GM12865 (cell line): ENCODE measurements at regions not wholly inside any gene's neighbourhood (a gene's known extent, or its start where the extent isn't known, plus 50 kb on each side); places are given as distances from the start of the nearest gene placed in this dataset.

Experiments used
- DNase-seq: peaks from one replicate; pipeline ENCODE4 v3.0.0; 2010; ENCODE audit warnings: low read depth
- H3K4me3 ChIP-seq: 2 replicates; pipeline ENCODE4 v1.5.1; 2011; ENCODE audit warnings: mild to moderate bottlenecking, low read depth, low read length, control low read depth
- CTCF ChIP-seq: IDR thresholded peaks from 2 replicates; pipeline ENCODE4 v1.5.1; 2011; ENCODE audit warnings: low read length, control low read depth, low read depth, inconsistent platforms; ENCODE audit not compliant: insufficient read depth; ENCODE audit errors: missing control alignments

DNA sequence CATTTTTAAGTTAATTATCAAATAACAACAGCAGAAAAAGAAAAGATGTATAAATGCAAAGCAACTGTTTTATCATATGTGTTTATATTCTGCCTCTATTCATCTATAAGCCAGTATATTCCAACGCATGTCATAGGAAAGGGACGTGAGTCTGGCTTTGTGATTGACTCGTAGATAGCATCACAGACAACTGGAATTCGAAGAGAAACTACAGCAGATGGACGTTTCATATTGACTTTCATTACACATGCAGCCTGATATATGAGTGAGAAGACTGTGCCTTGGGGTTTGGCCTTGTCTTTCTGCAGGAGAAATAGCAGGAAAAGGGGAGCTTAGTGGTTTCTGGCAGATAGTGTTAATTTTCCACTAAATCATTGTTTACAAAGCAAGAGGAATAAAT lies 1111.9 kb downstream of the MAT2B start:
- no peak overlapping the region for H3K4me3 ChIP-seq
- no peak for DNase-seq
- no peak for TF ChIP-seq CTCF

- no peak for TF ChIP-seq CTCF
- H3K4me3 ChIP-seq, result no peak overlapping the region
- no peak for DNase-seq
These were observed 1121.6 kb downstream of the MAT2B start for GRCh38 chr5:164627021-164627420.

DNA sequence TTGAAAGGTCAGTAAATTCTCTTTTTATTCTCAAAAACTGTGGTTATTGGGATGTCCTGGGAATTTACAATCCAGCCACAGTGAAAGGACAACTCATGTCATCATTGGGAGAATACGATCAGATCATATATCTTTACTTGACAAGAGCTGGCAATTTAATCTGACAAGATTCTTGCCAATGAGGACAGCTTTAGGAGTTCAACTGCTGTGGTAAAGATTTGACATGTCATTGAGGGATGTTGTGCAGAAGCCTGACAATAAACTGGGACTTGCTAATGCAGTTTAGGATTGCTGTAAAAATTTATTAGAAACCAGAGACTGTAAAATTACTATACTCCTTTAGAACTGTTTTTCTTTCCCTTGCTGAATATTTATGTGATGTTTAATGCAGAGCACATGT lies 1131.0 kb downstream of the MAT2B start:
- no peak for TF ChIP-seq CTCF
- no peak for DNase-seq
- H3K4me3 ChIP-seq, result no peak overlapping the region

DNA sequence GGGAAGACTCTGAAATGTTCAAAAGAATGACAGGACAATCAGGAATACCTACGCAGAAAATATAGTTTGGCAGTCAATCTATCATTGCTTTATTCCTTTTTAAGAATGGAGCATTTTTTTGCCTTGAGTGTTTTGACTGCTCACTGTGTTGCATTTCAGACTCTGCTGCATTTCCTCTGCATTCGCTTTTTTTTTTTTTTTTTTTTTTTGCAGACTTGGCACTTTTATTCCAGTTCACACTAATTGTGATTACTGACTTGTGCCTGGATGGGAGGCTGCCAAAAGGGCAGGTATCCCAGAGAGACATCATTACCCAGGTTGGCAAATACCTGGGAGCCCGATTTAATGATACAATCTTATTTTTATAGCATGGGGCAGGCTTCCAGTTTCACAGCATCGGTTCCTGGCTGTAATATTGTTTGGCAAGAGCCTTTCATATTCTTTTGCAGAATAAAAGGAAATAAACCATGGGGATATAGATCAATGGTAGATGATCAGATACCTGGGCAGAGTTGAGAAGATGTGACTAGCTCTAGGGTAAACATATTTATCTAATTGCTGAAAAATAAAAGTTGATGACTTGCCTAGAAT lies 1132.6 kb downstream of the MAT2B start:
- TF ChIP-seq CTCF, result no peak
- no peak overlapping the region for H3K4me3 ChIP-seq
- no peak for DNase-seq

GRCh38 chr5:164649266-164649665 lies 1143.8 kb downstream of the MAT2B start:
- no peak for DNase-seq
- H3K4me3 ChIP-seq, result no peak overlapping the region
- TF ChIP-seq CTCF, result no peak

DNA sequence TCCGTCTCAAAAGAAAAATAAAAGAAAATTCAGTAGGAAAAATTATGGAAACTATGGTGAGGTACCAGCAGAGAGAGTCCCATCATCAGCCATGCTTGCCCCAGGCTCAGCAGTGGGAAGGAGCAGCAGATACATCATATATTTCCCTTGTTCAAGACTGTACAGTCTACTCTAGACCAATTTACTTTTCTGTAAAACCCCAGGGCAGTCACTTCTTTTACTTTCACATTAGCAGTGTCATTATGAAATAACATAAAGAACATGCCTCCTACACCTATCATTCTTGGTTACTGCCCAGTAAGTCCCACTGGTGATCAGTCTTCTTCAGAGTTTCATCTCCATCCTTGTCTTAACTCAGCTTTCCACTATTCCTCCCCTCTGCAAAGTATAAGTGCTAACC lies 1145.0 kb downstream of the MAT2B start:
- no peak for TF ChIP-seq CTCF
- DNase-seq, result peak; percentile 2
- H3K4me3 ChIP-seq, result no peak overlapping the region

GRCh38 chr5:164651546-164652275 lies 1146.3 kb downstream of the MAT2B start:
- H3K4me3 ChIP-seq, result peak overlapping the region; percentile 1
- DNase-seq, result peak; percentile 40
- no peak for TF ChIP-seq CTCF
